Stimulated activated CD8-positive, alpha-beta memory T cell treated with anti-CD3 and anti-CD28 coated beads, Interleukin-7, amount 100 ng/mL, for 24 hours (primary cell): ENCODE measurements at regions not wholly inside any gene's neighbourhood (a gene's known extent, or its start where the extent isn't known, plus 50 kb on each side); places are given as distances from the start of the nearest gene placed in this dataset.
"Not testable (repeated sequence)": the region's sequence is repeated elsewhere in the genome, so short reads cannot be mapped to it uniquely, and the experiment has no call there.

Source experiments
- DNase-seq: peaks from one replicate; pipeline ENCODE4 v3.0.0-alpha.2; 2020; ENCODE audit warnings: low read depth

DNA sequence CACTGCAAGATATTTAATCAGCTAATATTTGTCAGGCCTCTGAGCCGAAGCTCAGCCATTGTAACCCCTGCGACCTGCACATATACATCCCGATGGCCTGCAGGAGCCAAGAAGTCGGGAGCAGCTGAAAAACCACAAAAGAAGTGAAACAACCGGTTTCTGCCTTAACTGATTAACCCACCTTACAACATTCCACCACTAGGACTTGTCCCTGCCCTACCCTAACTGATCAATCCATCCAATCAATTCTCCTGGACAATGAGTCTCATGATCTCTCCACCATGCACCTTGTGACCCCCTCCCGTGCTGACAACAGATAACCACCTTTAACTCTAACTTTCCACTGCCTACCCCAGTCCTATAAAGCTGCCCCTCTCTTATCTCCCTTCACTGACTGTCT, 945.4 kb upstream of the GYPC start:
- DNase-seq, result no peak

DNA sequence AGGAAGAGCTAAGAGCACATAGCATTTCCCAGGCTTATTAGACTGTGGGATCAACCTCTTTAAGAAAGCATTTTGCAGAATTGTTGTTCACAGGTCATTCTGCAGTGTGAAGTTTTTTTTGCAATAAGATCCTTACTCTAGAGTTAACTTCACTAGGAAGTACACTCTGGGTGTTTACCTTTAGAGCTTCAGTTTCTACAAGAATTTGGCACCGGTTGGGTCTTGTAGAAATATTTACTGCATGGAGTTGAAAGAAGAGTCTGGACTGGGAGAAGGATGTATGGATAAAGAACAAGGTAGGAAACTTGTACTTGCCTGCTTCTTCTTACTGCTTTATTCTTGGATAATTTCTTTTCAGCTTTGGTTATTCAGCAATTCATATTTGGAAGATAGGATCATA, 944.9 kb upstream of the GYPC start:
- no peak for DNase-seq

DNA sequence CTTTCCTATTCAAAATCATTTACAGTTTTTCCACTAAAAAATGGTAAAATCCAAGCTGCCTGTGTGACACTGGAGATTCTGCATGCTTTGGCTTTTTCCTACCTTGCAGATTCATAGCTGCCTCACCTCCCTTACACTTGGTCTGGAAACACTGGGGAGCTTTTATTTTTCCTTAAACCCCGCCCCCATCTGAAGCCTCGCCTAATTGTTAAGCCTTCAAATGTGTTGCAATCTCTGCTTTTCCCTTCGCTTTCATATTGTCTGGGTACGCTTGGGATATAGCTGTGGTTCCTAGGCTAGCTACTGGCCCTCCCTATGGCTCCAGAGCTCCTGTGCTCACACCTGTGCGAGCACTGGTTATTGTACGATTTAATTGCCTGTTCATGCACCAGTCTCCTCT, 942.4 kb upstream of the GYPC start:
- no peak for DNase-seq

DNA sequence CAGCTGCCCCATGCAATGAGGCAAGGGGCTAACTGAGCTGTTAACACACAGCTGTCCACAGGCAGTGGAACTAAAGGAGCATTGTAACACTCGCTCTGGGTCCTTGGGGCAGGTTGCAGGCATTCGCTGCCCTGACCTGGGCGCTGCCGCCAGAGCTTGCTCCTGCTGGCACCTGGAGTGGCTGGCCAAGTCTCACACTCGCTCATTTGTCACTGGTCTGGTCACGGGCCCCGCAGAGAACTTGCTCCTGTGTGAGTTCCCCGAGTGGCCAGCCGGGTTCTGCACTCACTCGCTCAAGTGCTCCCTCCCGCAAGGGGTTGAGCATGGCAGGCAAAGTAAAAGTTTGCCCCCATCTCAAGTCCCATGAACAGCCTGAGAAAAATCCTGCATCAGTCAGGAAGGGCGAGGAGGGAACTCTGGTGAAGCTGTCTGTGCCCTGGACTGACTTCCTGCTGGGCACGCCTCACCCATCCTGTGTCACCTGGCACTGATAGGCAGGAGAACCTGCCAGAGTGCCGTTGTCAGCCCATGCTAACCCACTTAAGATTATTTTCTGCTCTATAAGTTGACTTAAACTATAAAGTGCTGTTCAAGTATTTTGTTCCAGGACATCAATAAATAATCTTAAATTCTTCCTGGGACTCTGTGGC, 934.8 kb upstream of the GYPC start:
- no peak for DNase-seq

DNA sequence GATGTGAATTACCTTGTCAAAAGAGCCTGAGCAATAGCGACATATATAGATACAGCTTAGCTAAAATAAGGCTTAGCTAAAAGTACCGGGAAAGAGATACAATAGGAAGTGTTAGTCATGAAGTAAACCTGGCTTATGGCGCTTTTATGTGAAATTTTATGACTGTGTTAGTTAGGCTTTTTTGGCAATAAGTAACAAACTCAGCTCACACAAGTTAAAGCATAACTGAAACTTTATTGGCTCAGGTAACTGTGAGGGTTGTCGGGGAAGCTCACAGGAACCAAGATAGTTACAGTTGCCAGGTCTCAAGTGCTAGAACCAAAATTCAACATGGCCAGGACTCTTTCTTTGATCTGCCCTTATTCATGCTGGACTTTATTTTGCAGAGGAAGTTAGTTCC, 925.0 kb upstream of the GYPC start:
- DNase-seq, result no peak

DNA sequence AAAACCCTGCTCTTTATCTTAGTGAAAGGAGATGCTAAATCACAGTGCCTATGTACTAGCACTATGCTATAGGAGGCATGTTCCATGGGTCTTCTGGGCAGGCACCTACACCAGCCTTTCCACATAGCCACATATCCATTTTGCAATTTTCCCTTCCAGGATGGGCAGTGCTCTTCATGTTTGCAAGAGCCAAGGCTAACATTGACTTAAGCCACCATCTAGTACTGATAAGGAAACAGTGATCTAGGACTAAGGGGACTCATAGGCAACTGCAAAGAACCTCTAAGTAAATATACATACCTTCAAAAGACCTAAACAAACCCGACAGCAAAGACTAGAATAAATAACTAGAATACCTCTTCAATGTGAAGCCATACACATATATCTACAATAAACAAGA, 919.7 kb upstream of the GYPC start:
- DNase-seq, result no peak

DNA sequence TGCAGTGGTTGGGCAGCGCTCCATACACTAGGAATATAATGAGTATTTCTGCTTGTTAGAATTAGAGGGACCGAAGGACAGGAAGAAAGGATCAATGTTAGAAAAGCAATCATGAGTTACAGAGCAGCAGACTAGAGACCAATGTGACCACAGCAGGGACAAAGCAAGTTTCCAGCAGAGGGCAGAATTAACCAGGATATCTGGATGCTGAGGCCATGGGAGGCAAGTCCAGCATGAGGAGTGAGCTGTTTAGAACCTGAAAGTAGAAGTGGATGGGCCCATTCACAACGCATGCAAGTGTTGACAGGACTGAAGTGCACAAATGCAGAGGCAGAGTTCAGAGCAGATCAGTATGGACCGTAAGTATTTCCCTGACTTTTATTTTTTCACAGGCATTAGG, 910.4 kb upstream of the GYPC start:
- no peak for DNase-seq

DNA sequence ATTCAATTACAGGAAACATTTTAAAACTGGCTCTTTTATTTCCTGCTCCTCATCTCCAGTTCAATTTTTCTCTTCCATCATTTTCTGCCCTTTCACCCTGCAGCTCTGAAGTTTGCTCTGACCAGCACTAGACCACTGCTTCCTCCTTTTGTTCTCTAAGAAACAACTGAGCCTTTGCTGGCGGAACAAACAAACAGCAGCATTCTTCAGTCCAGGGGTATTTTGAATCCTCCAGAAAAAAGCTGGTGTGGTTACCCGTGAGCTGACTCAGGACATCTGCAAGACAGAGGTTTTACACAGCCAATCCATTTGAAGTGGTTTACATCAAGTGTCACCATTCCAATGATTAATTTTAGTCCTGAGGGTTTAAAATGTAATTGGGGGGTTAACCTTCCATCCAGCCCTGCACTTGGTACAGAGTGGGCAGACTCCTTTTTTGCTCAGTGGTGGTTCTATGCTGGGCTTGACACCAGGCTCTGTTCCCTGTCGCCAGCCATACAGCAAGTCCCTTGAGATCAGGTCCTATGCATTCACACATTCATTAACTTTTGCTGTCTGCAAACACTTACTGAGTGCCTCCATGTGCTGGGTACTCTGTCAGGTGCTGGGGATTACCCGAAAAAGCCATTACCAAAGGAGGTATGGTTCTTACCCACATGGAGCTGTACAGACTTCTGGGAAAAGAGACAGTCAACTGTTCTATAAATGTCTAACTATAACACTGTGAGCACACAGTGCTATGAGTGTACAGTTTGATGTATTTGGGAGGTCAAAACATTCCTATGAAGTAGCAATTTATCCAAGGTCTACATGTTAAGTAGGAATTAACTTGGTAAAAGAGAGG, 909.4 kb upstream of the GYPC start:
- DNase-seq, result no peak

DNA sequence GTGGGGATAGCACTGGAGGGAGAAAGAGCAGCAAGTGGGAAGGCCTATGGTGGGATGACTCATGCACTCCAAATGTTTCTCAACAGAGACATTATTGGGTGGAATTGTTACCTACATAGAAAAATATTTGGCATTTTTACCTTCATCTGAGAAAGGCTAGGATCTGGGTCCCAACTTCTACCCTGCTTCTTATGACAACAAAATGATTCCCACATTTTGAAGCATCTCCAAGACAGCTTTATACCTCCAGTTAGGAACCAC, 908.9 kb upstream of the GYPC start:
- DNase-seq, result no peak

DNA sequence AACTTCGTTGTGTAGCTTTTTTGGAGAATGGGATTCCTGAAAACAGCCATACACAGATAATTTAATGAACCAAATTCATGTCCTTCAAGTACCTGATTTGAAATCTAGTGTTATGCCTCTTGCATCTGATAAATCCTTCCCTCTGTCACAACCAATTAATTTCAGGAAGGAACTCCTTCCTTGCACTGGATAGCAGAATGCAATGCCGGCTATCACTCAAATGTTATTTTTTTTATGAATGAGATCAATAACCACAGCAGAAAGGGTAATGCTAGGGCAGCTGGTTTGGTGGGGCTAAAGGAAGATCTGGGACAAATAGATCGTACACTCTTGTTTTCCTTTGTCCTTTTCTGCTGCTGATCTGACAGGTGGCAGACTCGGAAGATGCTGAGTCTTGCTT, 899.5 kb upstream of the GYPC start:
- DNase-seq, result no peak

DNA sequence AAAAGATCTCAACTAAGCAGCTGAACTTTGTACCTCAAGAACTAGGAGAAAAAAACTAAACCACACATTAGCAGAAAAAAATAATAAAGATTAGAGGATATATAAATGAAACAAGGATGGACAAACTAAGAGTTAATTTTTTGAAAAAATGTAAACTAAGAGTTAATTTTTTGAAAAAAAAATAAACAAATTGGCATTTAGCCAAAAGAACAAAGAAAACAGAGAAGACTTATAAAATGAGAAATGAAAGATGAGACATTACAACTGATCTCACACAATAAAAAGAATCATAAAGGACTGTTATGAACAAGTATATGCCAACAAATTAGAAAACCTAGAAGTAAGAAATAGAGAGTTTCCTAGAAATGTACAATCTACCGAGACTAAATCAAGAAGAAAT, 859.2 kb upstream of the GYPC start:
- DNase-seq, result no peak

DNA sequence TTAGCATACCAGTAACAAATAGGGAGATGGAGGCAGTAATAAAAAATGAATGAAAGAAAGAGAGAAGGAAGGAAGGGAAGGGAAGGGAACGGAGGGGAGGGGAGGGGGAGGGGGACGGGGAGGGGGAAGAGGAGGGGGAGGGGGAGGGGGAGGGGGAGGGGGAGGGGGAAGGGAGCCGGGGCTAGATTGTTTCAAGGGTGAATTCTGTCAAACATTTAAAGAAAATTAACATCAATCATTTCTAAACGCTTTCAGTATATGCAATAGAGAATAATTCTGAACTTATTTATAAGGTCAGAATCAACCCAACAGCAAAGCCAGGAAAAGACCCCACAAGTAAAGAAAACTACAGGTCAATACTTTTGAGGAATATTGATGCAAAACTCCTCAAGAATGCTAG, 858.8 kb upstream of the GYPC start:
- no peak for DNase-seq

DNA sequence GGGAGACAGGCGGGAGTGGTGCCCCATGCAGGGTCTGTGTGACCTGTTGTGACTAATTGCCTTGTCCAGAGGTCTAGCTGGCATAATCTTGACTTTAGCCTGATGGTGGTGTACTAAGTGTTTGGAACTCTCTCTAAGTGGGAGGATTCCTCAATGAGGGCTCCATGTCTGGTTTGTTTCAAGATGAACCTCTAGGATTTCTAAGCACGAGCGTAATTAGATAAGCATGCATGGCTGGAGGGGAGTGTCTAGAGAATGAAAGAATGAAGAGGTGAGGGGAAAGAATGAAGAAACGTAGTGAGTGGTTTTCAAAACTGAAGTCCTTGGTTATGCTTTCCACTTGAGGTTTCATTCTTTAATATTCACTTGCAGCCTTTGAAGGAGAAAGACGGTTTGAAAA, 833.2 kb upstream of the GYPC start:
- no peak for DNase-seq

DNA sequence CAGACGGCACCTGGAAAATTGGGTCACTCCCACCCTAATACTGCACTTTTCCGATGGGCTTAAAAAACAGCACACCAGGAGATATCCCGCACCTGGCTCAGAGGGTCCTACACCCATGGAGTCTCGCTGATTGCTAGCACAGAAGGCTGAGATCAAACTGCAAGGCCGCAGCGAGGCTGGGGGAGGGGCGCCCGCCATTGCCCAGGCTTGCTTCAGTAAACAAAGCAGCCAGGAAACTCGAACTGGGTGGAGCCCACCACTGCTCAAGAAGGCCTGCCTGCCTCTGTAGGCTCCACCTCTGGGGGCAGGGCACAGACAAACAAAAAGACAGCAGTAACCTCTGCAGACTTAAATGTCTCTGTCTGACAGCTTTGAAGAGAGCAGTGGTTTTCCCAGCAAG, 830.2 kb upstream of the GYPC start:
- not testable (repeated sequence) for DNase-seq

DNA sequence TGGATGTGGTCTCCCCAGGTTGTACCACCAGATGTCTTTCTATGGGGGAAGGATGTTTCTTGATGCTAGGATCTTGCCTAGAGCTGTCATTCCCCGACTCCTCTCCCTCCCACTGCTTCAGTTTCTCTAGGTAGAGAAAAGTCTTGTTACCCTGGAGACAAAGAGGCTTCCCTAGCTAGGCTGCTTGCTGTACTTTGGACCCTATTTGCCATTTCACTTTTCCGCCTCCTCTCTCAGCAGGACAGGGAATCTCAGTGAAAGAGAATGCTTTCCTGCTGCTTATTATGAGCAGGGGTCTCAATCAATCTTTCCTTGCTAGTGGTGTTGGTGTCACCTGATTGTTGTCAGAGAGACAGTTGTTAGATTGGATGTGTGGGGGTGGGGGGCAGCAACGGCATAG, 818.8 kb upstream of the GYPC start:
- no peak for DNase-seq

DNA sequence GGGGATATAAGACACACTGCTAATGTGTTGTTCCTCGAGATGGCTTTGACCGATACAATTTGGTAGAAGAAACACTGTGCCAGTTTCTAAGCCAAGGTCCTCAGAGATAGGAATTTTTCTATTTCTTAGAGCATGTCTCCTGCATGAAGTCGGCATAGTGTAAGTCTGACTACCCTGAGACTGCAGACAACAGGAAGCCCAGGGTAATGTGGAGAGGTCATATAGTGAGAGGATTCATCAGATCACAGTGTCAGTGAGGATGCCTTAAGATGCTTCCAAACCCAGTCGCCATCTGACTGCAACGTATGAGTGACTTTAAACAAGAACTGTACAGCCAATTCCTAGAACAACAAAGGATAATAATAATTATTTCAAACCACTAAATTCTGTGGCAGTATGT, 818.3 kb upstream of the GYPC start:
- no peak for DNase-seq

DNA sequence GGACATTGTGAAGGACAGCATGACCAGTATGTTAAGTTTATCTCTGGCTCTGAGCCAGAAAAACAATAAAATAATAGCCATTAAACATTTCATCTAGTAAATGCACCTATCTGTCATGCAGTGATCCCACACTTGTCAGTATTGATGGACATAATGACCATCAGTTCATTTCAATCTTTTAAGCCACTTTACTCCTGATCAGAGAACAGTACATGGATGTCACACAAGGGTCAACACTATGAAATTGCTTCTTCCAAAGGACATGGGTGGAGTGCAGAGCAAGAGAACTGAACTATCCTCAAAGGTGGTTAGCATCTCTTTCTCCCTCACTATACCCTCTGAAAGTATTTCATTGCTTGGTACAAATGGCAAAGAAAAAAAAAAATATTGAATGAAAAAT, 816.0 kb upstream of the GYPC start:
- no peak for DNase-seq

DNA sequence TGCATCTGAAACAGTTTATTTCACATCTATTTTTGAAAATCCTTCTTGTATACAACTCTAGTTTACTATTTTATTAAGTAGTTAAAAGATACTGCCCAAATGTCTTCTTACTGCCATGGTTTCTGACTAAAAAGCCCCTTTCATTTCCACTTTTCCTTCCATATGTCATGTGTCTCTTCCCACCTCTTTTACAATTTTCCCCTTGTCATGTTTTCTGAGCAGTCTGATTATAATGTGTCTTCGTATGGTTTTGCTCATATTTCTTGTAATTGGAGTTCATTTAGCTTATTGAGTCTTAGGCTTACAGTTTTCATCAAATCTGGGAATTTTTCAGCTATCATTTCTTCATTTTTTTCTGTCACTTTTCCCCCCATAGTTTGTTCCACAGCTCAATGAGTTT, 813.9 kb upstream of the GYPC start:
- no peak for DNase-seq

DNA sequence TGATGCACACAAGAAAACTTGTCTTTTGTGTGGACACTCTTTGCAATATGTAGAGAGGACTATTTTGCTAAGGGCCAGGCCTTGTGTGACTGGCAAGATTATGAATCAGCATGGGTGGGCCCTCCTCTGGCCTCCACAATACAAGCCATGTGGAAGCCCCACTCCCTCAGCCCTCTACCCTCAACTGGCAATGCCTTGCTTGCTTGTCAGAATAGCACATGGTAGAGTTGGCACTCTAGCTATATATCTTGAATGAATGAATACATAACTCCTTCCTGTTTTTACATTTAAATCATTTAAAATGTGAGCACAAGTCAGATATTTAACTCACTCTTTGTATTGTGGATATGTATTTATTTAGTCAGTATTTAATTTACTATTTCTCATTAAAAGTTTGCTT, 805.4 kb upstream of the GYPC start:
- DNase-seq, result no peak

DNA sequence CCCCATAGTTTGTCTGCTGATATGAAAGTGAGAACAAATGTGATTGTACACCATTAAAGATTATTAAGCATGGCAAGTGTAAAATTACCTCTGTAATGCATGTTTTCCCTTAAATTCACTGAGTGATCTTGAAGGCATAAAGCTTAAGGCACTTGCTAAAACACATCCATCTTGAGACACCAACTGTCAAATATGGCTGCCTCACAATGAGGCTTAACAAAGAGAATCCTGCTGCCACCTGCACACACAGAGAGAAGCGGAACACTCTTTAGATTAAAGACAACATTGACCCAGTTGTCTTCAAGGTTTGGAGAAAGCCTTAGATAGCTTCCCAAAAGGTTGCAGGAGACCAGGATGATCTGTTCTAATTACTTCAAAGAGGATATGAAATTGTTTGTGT, 803.6 kb upstream of the GYPC start:
- no peak for DNase-seq

DNA sequence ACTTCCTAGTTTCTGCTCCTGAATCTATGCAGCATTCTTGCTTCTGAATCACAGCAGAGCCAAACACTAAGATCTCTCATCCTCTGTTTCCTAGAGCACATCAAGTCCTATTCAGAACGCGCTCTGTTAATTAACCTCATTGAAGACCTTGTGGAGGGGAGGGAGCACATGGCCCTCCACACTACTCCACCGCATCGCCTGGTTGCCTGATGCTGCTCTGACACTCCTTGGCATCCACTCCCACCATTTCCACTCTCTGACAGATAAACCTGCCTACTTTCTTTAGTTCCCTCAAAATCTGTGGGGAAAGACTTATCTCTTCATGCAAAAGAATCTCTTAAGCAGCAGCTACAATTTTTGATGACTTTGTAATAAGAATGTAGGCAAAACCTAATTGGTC, 802.3 kb upstream of the GYPC start:
- no peak for DNase-seq

DNA sequence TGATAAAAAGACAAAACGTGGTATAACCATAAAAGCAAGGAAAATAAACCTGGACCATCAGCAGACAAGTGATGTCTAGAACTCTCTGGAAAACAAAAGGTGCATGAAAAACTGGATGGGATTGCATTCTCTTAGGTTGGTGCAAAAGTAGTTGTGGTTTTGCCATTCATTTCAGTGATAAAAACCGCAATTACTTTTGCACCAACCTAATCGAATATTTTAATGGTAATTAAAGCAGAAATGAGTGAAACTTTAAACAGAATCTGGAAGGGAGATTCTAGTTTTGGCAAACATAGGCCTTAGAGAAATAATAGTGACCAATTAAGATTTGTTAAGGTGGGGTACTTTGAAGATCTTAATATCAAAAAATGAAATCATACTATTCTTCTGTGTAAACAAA, 800.8 kb upstream of the GYPC start:
- DNase-seq, result no peak

DNA sequence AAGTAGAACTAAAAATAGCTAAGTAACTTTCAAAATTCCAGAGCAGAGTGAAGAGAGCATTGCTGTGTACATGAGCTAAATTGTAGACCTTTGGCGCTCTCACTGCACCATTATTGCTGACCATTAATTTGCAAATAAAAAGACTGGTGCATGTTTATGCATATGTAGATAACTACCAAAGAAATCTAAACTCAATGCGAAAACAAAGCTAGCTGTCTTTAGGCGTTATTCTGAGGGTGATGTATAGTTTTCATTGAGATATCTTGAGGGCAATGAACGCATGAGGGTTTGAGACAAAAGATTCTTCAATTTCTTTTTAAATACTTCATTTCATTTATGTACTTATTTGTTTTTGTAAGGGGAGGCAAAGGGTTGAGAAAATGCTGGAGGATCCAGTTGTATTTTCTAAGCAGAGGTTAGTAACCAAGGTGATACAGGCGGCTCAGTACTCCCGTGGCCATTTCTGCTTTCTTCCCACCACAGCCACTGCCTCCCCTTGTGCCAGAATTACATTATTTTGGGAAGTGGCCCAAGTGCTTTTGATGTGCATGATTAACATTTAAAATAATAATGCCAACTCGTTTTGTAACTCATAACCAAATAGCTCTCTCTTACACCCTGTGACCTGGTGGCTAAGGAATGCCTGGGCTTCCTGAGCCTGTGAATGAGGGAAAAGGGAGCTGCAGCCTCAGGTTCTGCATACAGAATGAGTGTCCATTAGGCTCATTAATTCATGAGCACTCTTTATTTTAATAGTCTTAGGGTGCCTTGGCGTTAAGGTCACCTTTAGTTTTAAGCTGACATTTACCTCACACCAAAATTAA, 797.8 kb upstream of the GYPC start:
- DNase-seq, result no peak
